Spinal cord (tissue), 9 donors: ENCODE measurements at regions not wholly inside any gene's neighbourhood (a gene's known extent, or its start where the extent isn't known, plus 50 kb on each side); places are given as distances from the start of the nearest gene placed in this dataset.
A peak's percentile ranks its signal among the peaks of the same experiment; 100 is the strongest.
"Not testable (repeated sequence)": the region's sequence is repeated elsewhere in the genome, so short reads cannot be mapped to it uniquely, and the experiment has no call there.

Source experiments
- DNase-seq, 6 donors: peaks; one replicate each; pipeline versions ENCODE4 v3.0.0 to v3.0.0-alpha.2; 2013 to 2015; ENCODE audit warnings: low spot score in 6 of 6, low read depth in 4 of 6
- H3K27ac ChIP-seq: one replicate; pipeline ENCODE4 v1.5.1; 2013; ENCODE audit warnings: low read depth, low read length, control low read depth
- H3K27me3 ChIP-seq: one replicate; pipeline ENCODE4 v1.6.1; 2013; ENCODE audit warnings: low read length; ENCODE audit not compliant: control insufficient read depth, insufficient read depth
- H3K36me3 ChIP-seq: one replicate; pipeline ENCODE4 v1.6.1; 2013; ENCODE audit warnings: low read length; ENCODE audit not compliant: control insufficient read depth, insufficient read depth
- H3K4me1 ChIP-seq: one replicate; pipeline ENCODE4 v1.6.1; 2013; ENCODE audit warnings: low read length; ENCODE audit not compliant: control insufficient read depth, insufficient read depth
- H3K4me3 ChIP-seq: one replicate; pipeline ENCODE4 v1.5.1; 2013; ENCODE audit warnings: low read depth, low read length, control low read depth
- H3K9me3 ChIP-seq: one replicate; pipeline ENCODE4 v1.6.1; 2013; ENCODE audit warnings: low read length; ENCODE audit not compliant: control insufficient read depth, insufficient read depth
- WGBS: methylation state at CpG from one replicate; pipeline ENCODE4 v1.1.5; 2013; ENCODE audit warnings: missing lambda C conversion rate; ENCODE audit not compliant: insufficient coverage; 5-methylcytosine and 5-hydroxymethylcytosine counted together
- donor health status: healthy.

DNA sequence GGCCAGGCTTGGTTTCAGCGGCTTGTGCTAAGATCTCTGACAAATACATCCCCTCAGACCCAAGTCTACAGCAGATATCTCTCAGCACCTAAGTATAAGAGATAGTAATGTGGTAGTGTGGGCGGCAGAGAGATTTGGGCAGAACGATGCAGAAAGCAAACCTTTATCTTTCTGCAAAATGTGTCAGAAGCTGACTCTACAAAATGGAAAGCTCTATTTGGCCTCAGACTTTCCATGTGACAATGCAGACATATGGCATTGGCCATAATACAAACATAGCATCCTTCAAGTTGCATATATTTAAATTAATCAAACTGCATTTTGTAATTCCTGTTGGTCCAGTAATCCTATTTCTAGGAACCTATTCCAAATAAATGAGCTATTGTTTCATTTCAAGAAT is 102.5 kb upstream of the RAI14 start:
- H3K4me1 ChIP-seq = peaks cover 3% of the 10 kb centered on the region
- DNase-seq = peak in 1 of 6 donors; percentile 86
- no peaks in the 10 kb centered on the region for H3K27me3 ChIP-seq
- no peak overlapping the region for H3K27ac ChIP-seq
- H3K36me3 ChIP-seq = no peaks in the 10 kb centered on the region
- H3K4me3 ChIP-seq = no peak overlapping the region
- no CpG with 5 or more reads among the region's 3 CpGs for WGBS
- H3K9me3 ChIP-seq = no peaks in the 10 kb centered on the region

GRCh38 chr5:34554641-34555040 is 101.5 kb upstream of the RAI14 start:
- Histone ChIP-seq H3K4me3 (no peak overlapping the region), H3K9me3 (no peaks in the 10 kb centered on the region), H3K27me3 (no peaks in the 10 kb centered on the region), H3K36me3 (no peaks in the 10 kb centered on the region), H3K4me1 (peaks cover 3% of the 10 kb centered on the region), H3K27ac (no peak overlapping the region)
- DNase-seq = peak in 1 of 6 donors; percentile 36
- WGBS = 67% methylated on average over 2 of the region's 5 CpGs

DNA sequence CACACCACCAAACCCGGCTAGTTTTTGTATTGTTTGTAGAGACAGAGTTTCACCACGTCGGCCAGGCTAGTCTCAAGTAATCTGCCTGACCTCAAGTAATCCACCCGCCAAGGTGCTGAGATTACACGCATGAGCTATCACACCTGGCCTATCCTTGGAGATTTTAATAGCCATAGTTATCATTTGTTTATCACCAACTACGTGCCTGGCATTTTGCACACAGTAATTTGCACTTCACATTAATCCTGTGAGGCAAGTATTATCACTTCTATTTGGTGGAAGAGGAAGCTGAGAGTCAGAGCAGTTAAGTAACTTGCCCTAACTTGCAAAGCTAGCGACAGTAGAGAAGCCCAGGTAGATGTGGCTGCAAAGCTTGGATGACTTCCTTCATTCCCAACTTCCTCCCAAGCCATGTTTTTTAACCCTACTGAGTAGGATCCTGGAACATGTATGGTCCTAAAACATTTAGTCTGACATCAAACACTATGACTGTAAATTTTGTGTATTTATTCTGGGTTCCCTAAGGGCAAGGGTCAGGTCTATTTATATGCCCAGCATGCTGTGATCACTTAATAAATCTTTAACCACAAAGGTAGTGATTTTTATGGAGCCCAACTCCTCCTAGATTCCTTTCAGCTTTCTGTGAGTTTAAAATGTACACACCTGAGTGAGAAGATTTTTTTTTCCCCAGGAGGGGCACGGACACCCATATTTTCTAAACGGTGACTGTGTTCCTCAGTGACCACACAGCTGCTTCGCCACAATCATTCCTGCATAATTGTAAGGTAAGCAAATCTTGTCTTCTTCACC is 100.2 kb upstream of the RAI14 start:
- Histone ChIP-seq H3K27ac (no peak overlapping the region), H3K4me3 (no peak overlapping the region)
- no peak for DNase-seq

GRCh38 chr5:34556509-34556782 is 99.7 kb upstream of the RAI14 start:
- DNase-seq = no peak
- Histone ChIP-seq H3K4me3 (no peak overlapping the region), H3K27ac (no peak overlapping the region), H3K4me1 (peaks cover 2% of the 10 kb centered on the region), H3K36me3 (no peaks in the 10 kb centered on the region), H3K9me3 (no peaks in the 10 kb centered on the region), H3K27me3 (no peaks in the 10 kb centered on the region)
- no CpG with 5 or more reads among the region's 2 CpGs for WGBS

More for the DNA sequence above, 100.2 kb upstream of the RAI14 start:
- H3K9me3 ChIP-seq = no peaks in the 10 kb centered on the region
- no peaks in the 10 kb centered on the region for H3K36me3 ChIP-seq
- peaks cover 3% of the 10 kb centered on the region for H3K4me1 ChIP-seq
- 76% methylated on average over 2 of the region's 10 CpGs for WGBS
- no peaks in the 10 kb centered on the region for H3K27me3 ChIP-seq

GRCh38 chr5:34561581-34561980 is 94.5 kb upstream of the RAI14 start:
- H3K9me3 ChIP-seq, H3K27me3 ChIP-seq, H3K4me1 ChIP-seq, H3K4me3 ChIP-seq, DNase-seq, H3K36me3 ChIP-seq, H3K27ac ChIP-seq: not testable (repeated sequence)
- WGBS = 94% methylated on average over 2 of the region's 2 CpGs

GRCh38 chr5:34562791-34563190 is 93.3 kb upstream of the RAI14 start:
- Histone ChIP-seq H3K4me1 (peaks cover 4% of the 10 kb centered on the region), H3K4me3 (no peak overlapping the region), H3K36me3 (no peaks in the 10 kb centered on the region), H3K9me3 (no peaks in the 10 kb centered on the region), H3K27me3 (no peaks in the 10 kb centered on the region), H3K27ac (no peak overlapping the region)
- no peak for DNase-seq
- WGBS = 72% methylated on average over 4 of the region's 4 CpGs

DNA sequence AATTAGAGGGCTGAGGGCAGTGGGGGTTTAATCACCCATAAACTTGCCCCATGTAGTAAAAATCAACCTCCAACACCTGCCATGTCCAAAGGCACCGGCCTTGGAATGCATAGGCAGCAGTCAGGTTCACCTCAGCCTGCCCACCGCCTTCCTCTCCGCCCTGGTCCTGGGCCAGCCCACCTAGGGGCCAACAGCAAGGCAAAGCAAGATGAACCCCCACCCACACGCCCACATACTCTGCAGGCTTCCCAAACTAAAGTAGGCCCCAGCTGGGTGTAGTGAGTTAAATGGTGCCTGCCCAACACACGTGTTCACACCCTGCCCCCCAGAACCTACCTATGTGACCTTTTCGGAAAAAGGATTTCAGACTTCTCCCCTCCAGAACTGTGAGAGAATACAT is 92.9 kb upstream of the RAI14 start:
- H3K9me3 ChIP-seq = no peaks in the 10 kb centered on the region
- no peak overlapping the region for H3K27ac ChIP-seq
- H3K36me3 ChIP-seq = no peaks in the 10 kb centered on the region
- H3K27me3 ChIP-seq = no peaks in the 10 kb centered on the region
- H3K4me3 ChIP-seq = no peak overlapping the region
- H3K4me1 ChIP-seq = peaks cover 4% of the 10 kb centered on the region
- no peak for DNase-seq
- 80% methylated on average over 1 of the region's 6 CpGs for WGBS

DNA sequence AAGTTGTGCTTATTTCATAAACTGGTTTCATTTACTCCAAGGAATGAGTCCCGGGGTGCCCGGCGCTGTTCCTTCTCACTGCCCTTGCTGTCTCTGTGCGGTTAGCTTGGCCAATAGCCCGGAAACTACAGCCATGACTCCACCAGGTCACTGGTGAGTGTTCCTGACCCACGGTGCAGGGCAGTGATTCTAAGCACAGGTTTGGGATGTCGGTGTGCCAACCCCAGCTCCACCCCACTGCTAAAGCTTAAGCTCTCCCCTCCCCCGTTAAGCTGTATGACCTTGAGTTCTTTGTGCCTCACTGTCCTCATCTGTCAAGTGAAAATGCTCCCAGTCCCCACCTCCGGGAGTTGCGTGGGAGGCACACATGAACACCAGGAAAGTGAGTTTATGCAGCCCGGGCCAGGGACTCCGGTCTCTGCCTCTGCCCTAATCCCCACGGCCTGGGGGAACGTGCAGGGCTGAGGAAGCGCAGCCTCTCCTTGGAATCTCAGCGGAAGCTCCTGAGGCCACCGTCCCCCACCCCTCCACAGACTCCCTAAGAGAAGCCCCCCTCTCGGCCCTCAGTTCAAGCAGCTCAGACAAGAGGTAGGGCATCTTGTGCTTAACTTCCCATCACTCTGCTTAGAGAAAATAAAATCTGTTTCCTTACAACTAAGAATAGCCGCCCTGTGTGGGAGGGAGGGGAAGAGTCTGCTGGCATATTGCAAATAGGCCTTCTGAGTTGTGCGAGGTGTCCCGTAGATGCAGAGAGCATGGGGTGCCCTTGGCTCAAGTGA is 92.0 kb upstream of the RAI14 start:
- Histone ChIP-seq H3K4me3 (no peak overlapping the region), H3K27me3 (no peaks in the 10 kb centered on the region), H3K4me1 (peaks cover 4% of the 10 kb centered on the region), H3K36me3 (no peaks in the 10 kb centered on the region), H3K27ac (no peak overlapping the region), H3K9me3 (no peaks in the 10 kb centered on the region)
- DNase-seq = peak in 1 of 6 donors; percentile 23
- WGBS = 63% methylated on average over 19 of the region's 21 CpGs

GRCh38 chr5:34564710-34565235 is 91.4 kb upstream of the RAI14 start:
- Histone ChIP-seq H3K4me1 (peaks cover 4% of the 10 kb centered on the region), H3K9me3 (no peaks in the 10 kb centered on the region), H3K27ac (no peak overlapping the region), H3K27me3 (no peaks in the 10 kb centered on the region), H3K4me3 (no peak overlapping the region), H3K36me3 (no peaks in the 10 kb centered on the region)
- WGBS = 91% methylated on average over 12 of the region's 15 CpGs
- DNase-seq = no peak

- Histone ChIP-seq H3K4me3 (no peak overlapping the region), H3K4me1 (no peaks in the 10 kb centered on the region), H3K36me3 (no peaks in the 10 kb centered on the region), H3K27ac (no peak overlapping the region), H3K9me3 (no peaks in the 10 kb centered on the region), H3K27me3 (no peaks in the 10 kb centered on the region)
- DNase-seq = no peak
- WGBS = 94% methylated on average over 3 of the region's 6 CpGs
Measured at GRCh38 chr5:34570143-34570542, 86.0 kb upstream of the RAI14 start.
